Esophagus squamous epithelium (tissue), 4 donors: ENCODE measurements at regions not wholly inside any gene's neighbourhood (a gene's known extent, or its start where the extent isn't known, plus 50 kb on each side); places are given as distances from the start of the nearest gene placed in this dataset.

Experiments
- POLR2A ChIP-seq, 4 donors: fragments of 450-650 bp; IDR thresholded peaks; one replicate each; pipeline ENCODE4 v1.6.1; 2017; ENCODE audit warnings: antibody characterized with exemption in 4 of 4, mild to moderate bottlenecking in 4 of 4, moderate library complexity in 3 of 4
- TF ChIP-seq, protein P1 (sequence below), 6 experiments: fragments of 450-650 bp in 4 of 6; fragments of 200-600 bp in 2 of 6; sonication (generic) in 2 of 6; IDR thresholded peaks; one replicate each; pipeline ENCODE4 v1.5.1; 2016 to 2019; ENCODE audit warnings: antibody characterized with exemption in 6 of 6, mild to moderate bottlenecking in 4 of 6, moderate library complexity in 4 of 6

DNA sequence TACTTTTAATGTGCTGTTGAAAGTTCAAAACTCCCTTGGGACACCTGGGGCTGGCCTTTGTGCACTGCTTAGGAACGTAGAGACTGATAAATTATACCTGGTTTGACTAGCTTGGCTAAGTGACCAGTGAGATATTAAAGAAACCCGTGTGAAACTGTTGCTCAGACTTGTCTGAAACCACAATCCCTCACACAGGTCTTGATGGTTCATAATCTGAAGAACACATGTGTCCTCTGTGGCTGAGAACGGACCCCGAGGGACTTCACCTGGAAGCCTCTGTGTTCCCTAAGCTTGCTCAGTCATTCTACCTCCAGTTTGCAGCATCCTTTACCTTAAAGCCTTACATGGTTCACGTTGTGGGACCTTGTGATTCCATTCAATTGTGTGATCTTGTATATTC, 218.8 kb downstream of the CBLN2 start:
- TF ChIP-seq, protein P1, sequence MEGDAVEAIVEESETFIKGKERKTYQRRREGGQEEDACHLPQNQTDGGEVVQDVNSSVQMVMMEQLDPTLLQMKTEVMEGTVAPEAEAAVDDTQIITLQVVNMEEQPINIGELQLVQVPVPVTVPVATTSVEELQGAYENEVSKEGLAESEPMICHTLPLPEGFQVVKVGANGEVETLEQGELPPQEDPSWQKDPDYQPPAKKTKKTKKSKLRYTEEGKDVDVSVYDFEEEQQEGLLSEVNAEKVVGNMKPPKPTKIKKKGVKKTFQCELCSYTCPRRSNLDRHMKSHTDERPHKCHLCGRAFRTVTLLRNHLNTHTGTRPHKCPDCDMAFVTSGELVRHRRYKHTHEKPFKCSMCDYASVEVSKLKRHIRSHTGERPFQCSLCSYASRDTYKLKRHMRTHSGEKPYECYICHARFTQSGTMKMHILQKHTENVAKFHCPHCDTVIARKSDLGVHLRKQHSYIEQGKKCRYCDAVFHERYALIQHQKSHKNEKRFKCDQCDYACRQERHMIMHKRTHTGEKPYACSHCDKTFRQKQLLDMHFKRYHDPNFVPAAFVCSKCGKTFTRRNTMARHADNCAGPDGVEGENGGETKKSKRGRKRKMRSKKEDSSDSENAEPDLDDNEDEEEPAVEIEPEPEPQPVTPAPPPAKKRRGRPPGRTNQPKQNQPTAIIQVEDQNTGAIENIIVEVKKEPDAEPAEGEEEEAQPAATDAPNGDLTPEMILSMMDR (IDR thresholded peaks at IDR 0.05) = no peak
- no peak for TF ChIP-seq POLR2A (IDR thresholded peaks at IDR 0.05)
